Ishikawa (cell line): ENCODE measurements at regions not wholly inside any gene's neighbourhood (a gene's known extent, or its start where the extent isn't known, plus 50 kb on each side); places are given as distances from the start of the nearest gene placed in this dataset.

Experiments
- CEBPB ChIP-seq: IDR thresholded peaks from 2 replicates; pipeline ENCODE4 v1.6.1; 2012
- CREB1 ChIP-seq: IDR thresholded peaks from 2 replicates; pipeline ENCODE4 v1.6.1; 2012; ENCODE audit warnings: low read depth
- EGR1 ChIP-seq: IDR thresholded peaks from 2 replicates; pipeline ENCODE4 v1.6.1; 2012
- EP300 ChIP-seq: IDR thresholded peaks from 2 replicates; pipeline ENCODE4 v1.6.1; 2012; ENCODE audit warnings: borderline replicate concordance
- FOXM1 ChIP-seq: IDR thresholded peaks from 2 replicates; pipeline ENCODE4 v1.6.1; 2012; ENCODE audit warnings: low read depth, borderline replicate concordance
- NFIC ChIP-seq: IDR thresholded peaks from 2 replicates; pipeline ENCODE4 v1.6.1; 2012
- RAD21 ChIP-seq: IDR thresholded peaks from 2 replicates; pipeline ENCODE4 v1.6.1; 2012; ENCODE audit warnings: low read depth
- TAF1 ChIP-seq: IDR thresholded peaks from 2 replicates; pipeline ENCODE4 v1.6.1; 2012; ENCODE audit warnings: low read depth, mild to moderate bottlenecking
- TEAD4 ChIP-seq: IDR thresholded peaks from 2 replicates; pipeline ENCODE4 v1.6.1; 2012
- YY1 ChIP-seq: IDR thresholded peaks from 2 replicates; pipeline ENCODE4 v1.6.1; 2012; ENCODE audit warnings: low read depth
- ZBTB7A ChIP-seq: IDR thresholded peaks from 2 replicates; pipeline ENCODE4 v1.6.1; 2012; ENCODE audit warnings: low read depth
- TF ChIP-seq, protein P1 (sequence below): IDR thresholded peaks from 2 replicates; pipeline ENCODE4 v1.6.1; 2012
- TF ChIP-seq, protein P2 (sequence below): IDR thresholded peaks from 2 replicates; pipeline ENCODE4 v1.6.1; 2012; ENCODE audit warnings: low read depth, mild to moderate bottlenecking
- TF ChIP-seq, protein P3 (sequence below): IDR thresholded peaks from 2 replicates; pipeline ENCODE4 v1.6.1; 2012

DNA sequence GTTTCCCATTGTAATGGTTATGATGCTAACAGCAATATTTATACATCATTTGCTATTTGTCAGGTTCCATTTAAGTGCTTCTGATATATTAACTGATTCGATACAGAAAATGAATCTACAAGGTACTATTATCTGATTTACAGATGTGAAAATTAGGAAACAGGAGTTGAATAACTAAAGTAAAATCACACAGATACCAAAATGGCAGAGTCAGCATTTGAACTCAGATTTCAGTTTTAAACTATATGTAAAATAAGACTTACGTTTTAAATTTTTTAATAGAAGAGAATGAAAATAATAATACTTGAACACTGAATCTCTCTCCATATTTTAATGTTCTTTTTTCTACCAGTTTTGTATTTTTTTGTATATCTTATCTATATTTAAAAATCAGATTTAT is 313.2 kb downstream of the MDFIC start:
- TF ChIP-seq CREB1 (no peak), EP300 (no peak), NFIC (no peak), CEBPB (no peak), ZBTB7A (no peak), RAD21 (no peak), TEAD4 (no peak), FOXM1 (no peak), TAF1 (no peak), EGR1 (no peak), YY1 (no peak)
- TF ChIP-seq, protein P1, sequence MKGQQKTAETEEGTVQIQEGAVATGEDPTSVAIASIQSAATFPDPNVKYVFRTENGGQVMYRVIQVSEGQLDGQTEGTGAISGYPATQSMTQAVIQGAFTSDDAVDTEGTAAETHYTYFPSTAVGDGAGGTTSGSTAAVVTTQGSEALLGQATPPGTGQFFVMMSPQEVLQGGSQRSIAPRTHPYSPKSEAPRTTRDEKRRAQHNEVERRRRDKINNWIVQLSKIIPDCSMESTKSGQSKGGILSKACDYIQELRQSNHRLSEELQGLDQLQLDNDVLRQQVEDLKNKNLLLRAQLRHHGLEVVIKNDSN: no peak
- TF ChIP-seq, protein P2, sequence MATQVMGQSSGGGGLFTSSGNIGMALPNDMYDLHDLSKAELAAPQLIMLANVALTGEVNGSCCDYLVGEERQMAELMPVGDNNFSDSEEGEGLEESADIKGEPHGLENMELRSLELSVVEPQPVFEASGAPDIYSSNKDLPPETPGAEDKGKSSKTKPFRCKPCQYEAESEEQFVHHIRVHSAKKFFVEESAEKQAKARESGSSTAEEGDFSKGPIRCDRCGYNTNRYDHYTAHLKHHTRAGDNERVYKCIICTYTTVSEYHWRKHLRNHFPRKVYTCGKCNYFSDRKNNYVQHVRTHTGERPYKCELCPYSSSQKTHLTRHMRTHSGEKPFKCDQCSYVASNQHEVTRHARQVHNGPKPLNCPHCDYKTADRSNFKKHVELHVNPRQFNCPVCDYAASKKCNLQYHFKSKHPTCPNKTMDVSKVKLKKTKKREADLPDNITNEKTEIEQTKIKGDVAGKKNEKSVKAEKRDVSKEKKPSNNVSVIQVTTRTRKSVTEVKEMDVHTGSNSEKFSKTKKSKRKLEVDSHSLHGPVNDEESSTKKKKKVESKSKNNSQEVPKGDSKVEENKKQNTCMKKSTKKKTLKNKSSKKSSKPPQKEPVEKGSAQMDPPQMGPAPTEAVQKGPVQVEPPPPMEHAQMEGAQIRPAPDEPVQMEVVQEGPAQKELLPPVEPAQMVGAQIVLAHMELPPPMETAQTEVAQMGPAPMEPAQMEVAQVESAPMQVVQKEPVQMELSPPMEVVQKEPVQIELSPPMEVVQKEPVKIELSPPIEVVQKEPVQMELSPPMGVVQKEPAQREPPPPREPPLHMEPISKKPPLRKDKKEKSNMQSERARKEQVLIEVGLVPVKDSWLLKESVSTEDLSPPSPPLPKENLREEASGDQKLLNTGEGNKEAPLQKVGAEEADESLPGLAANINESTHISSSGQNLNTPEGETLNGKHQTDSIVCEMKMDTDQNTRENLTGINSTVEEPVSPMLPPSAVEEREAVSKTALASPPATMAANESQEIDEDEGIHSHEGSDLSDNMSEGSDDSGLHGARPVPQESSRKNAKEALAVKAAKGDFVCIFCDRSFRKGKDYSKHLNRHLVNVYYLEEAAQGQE: no peak
- TF ChIP-seq, protein P3, sequence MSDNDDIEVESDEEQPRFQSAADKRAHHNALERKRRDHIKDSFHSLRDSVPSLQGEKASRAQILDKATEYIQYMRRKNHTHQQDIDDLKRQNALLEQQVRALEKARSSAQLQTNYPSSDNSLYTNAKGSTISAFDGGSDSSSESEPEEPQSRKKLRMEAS: no peak
